Globus pallidus (tissue), 1 donor: ENCODE measurements at regions not wholly inside any gene's neighbourhood (a gene's known extent, or its start where the extent isn't known, plus 50 kb on each side); places are given as distances from the start of the nearest gene placed in this dataset.
"Not testable (repeated sequence)": the region's sequence is repeated elsewhere in the genome, so short reads cannot be mapped to it uniquely, and the experiment has no call there.

Experiments
- DNase-seq: peaks from one replicate; pipeline ENCODE4 v3.0.0-alpha.2; 2015; ENCODE audit warnings: low spot score

DNA sequence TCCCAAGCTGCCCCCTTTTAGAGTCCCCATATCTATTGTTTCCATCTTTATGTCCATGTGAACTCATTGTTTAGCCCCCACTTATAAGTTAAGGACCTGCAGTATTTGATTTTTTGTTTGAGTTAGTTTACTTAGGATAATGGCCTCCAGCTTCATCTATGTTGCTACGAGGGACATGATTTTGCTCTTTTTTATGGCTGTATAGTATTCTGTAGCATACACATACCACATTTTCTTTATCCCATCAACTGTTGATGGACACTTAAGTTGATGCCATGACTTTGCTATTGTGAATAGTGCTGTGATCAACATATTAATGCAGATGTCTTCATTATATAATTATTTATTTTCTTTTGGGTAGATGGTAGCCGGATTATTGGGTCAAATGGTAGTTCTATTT lies 576.9 kb downstream of the ANKRD7 start:
- no peak for DNase-seq

- DNase-seq, result no peak
Observed at GRCh38 chr7:118802726-118803125, 578.2 kb downstream of the ANKRD7 start.

- no peak for DNase-seq
Observed at GRCh38 chr7:118826246-118826645, 601.7 kb downstream of the ANKRD7 start.

DNA sequence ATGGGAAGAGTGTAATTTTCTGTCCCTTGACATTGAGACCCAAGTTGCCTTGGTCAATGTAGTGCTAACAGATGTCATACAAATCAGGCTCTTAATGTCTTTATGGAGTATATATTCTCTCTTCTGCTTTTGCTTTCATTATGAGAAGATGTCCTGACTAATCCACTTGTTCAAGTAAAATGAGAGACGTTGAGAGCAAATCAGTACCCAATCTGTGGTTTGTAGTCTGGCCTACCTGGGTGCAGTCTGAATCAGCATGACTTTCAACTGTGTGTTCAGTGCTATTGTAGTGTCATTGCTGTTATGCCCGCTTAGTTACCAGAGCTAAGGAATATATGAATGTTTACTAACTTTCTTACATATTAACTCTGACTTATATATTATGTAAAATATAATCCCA lies 612.4 kb downstream of the ANKRD7 start:
- no peak for DNase-seq

GRCh38 chr7:118839515-118839914 lies 615.0 kb downstream of the ANKRD7 start:
- no peak for DNase-seq

DNA sequence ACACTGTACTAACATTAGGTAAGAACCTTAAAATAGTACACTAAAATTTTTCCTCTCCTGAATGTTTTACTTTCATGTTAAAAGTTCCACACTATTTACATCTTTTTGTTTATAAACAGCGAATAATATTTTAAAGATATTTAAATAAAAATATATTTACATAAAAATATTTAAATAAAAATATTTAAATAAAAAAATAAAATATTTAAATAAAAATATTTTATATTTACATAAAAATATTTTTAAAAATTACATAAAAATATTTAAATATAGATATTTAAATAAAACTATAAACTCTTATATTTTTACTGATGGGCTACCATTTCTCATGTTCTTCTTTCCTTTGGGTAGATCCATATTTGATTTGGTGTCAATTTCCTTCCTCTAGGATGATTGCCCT lies 619.0 kb downstream of the ANKRD7 start:
- DNase-seq, result no peak

DNA sequence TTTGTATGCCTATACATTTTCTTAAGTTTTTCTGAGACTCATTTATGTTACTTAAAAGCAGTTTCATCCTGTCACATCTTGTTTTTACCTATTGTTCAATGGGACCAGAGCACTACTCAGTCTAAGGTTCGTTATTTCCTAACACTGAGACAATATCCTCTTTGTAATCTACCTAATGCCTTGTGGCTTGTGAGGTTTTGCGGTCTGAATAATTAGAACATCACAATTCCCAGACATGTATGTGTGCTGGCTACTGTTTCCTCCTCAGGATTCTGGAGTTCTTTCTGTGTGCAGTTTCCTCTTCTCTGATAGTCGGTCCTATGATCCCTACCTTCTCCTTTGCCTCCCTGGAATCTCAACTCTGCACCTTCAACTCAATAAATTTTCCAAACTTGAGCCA lies 620.2 kb downstream of the ANKRD7 start:
- DNase-seq, result no peak

- DNase-seq, result no peak
Observed at GRCh38 chr7:118845791-118846190, 621.3 kb downstream of the ANKRD7 start.

GRCh38 chr7:118846977-118847376 lies 622.5 kb downstream of the ANKRD7 start:
- DNase-seq, result no peak

DNA sequence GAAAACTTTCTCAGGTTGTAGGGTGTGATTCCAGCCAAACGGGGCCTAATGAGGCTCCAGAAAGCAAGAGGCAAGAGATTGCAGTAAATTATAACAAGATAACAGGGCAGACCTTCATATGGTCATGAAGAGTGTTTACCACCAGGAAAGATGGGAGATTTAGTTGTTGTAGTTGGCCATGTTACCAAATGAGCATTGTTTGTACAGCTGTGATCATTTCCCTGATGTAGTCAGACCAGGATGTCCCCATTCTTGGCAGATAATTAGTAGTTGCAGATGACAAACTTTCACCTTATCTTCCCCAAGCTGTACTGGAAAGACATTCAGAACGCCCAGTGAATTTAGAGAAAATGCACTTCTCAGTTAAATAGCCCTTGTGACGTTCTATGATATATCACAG lies 630.8 kb downstream of the ANKRD7 start:
- DNase-seq, result no peak

- no peak for DNase-seq
Observed at GRCh38 chr7:118858651-118859149, 634.2 kb downstream of the ANKRD7 start.

GRCh38 chr7:118861581-118861980 lies 637.1 kb downstream of the ANKRD7 start:
- DNase-seq, result no peak

- no peak for DNase-seq
Observed at GRCh38 chr7:118862740-118863139, 638.2 kb downstream of the ANKRD7 start.

DNA sequence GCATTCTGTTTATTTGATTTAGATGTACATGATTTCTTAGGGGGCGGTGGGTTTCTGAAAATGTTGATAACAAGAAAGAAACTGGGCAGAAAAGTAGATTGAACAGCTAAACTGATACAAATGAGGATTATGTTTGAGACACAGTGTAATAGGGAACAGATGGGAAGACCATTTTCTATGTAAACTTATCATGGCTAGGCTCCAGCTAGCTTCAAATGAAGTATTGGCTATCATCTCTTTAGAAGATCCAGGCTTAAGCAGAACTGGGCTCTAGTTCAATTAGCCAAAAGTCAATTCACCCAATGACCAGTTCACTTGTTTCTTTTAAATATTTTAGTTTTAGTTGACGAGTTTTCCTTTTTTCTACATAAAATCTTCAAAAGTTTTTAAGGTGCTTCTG lies 639.5 kb downstream of the ANKRD7 start:
- no peak for DNase-seq

GRCh38 chr7:118867860-118868259 lies 643.4 kb downstream of the ANKRD7 start:
- no peak for DNase-seq

GRCh38 chr7:118869141-118869540 lies 644.6 kb downstream of the ANKRD7 start:
- DNase-seq, result not testable (repeated sequence)

DNA sequence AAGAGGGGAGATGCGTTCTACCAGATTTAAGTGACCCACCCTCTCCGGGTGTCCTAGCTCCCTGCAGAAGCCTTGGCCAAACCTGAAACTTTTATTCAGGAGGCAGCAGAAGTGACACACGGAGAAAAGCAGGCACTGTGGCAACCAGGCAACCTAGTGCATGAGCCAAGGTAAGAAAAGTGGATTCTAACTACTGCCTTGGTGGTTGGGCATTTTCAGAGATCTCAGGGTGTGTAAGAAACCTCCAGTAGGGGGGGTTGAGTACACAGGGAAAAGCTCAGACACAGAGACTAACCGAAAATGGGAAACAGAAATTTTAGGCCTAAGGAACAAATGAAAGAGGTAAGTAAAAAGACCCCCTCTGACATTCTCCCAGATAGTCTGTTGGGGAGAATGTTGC lies 645.7 kb downstream of the ANKRD7 start:
- DNase-seq, result peak; percentile 5

DNA sequence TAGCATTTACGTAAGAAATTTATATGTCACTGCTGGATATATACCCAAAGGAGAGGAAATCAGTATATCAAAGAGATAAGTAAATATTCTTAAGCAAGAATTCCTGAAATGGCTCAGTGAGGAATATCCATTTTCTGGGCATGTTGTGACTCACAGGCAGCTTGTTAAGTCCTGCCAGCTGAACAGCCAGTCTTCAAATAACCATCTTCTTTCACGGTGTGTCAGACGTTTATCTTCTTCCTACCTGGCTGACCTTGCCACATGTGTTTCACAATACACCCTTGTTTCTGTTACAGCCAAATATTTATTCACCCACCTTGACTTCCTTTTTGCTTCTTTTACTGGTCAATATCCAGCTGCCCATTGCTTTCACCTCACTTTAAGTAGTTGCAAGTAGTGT lies 648.1 kb downstream of the ANKRD7 start:
- no peak for DNase-seq

DNA sequence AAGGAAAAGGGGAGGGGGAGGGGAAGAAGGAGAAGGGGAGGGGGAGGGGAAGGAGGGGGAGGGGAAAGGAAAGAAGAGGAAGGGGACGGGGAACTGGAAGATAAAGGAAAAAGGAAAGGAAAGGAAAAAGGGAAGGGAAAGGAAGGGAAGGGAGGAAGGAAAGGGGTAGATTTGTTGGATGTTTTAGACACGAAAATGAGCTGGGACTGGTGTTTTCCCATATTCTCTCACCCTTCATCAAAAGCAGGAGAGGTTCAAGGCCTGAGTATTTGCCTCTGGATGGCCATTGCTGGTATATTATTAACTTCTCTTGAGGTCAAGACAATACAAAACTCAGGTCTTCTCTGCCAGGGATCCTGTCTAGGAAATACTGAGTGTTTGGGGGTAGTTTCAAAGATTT lies 652.7 kb downstream of the ANKRD7 start:
- no peak for DNase-seq

- DNase-seq, result no peak
Observed at GRCh38 chr7:118878336-118878735, 653.8 kb downstream of the ANKRD7 start.

DNA sequence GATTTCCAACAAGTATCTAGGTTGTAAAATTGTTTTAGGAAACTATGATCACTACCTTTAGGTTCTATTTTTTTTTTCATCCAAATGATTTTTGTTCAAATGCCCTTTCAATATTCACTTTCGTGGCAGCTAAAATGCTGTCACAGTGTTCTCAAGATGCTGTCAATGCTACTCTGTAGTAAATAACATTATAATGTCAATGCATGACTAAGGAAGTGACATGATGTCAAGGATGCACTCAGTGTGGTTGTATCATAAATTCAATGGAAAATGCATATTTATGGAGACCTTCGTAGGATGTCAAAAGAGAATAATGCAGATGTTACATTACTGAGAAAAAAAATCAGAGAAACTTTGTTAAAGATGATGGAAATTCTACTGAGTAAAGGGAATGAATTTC lies 673.8 kb downstream of the ANKRD7 start:
- no peak for DNase-seq

GRCh38 chr7:118902600-118902999 lies 678.1 kb downstream of the ANKRD7 start:
- DNase-seq, result no peak

DNA sequence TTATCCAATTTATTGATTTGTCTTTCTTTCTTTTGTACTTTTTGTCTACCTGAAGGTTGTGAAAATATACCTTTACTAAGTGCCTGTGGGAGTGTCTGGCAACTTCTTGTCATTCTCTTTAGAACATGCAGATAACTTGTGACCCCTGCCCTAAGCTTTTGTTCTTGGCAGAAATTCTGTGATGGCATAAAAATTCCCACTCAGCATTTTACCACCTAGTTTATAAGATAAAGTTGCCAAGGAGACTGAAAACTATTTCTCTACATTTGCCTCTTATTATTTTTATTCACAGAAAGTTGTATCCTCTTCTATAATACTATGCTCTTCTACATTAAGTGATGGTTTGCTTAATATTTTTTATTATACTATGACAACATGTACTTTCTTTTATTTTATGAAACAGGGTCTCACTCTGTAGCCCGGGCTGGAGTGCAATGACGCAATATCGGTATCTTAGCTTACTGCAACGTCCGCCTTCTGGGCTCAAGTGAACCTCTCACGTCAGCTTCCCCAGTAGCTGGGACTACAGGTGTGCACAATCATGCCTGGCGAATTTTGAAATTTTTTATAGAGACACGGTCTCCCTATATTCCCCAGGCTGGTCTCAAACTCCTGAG lies 683.5 kb downstream of the ANKRD7 start:
- no peak for DNase-seq

GRCh38 chr7:118916120-118916519 lies 691.6 kb downstream of the ANKRD7 start:
- not testable (repeated sequence) for DNase-seq
